CD4-positive, alpha-beta T cell treated with Interleukin-4 for 1 hour (primary cell): ENCODE measurements at regions not wholly inside any gene's neighbourhood (a gene's known extent, or its start where the extent isn't known, plus 50 kb on each side); places are given as distances from the start of the nearest gene placed in this dataset.

Experiments used
- DNase-seq, 2 donors: peaks; one replicate each; pipeline ENCODE4 v3.0.0-alpha.2; 2020 to 2022

- DNase-seq, result no peak
These were observed 288.6 kb downstream of the ICE1 start for GRCh38 chr5:5711112-5711511.

GRCh38 chr5:5710471-5710870 is 288.0 kb downstream of the ICE1 start:
- no peak for DNase-seq

- no peak for DNase-seq
These were observed 286.0 kb downstream of the ICE1 start for GRCh38 chr5:5708367-5708919.

GRCh38 chr5:5705010-5705409 is 282.5 kb downstream of the ICE1 start:
- DNase-seq, result no peak

GRCh38 chr5:5704352-5704751 is 281.9 kb downstream of the ICE1 start:
- DNase-seq, result no peak

GRCh38 chr5:5702934-5703333 is 280.5 kb downstream of the ICE1 start:
- DNase-seq, result no peak

- DNase-seq, result no peak
These were observed 278.1 kb downstream of the ICE1 start for GRCh38 chr5:5700549-5700948.

GRCh38 chr5:5699062-5699461 is 276.6 kb downstream of the ICE1 start:
- DNase-seq, result no peak

GRCh38 chr5:5695266-5695665 is 272.8 kb downstream of the ICE1 start:
- DNase-seq, result no peak

- no peak for DNase-seq
These were observed 266.4 kb downstream of the ICE1 start for GRCh38 chr5:5688925-5689310.

- DNase-seq, result no peak
These were observed 265.9 kb downstream of the ICE1 start for GRCh38 chr5:5688194-5688924.

GRCh38 chr5:5687113-5687512 is 264.6 kb downstream of the ICE1 start:
- no peak for DNase-seq

- DNase-seq, result no peak
These were observed 263.9 kb downstream of the ICE1 start for GRCh38 chr5:5686356-5686755.

- DNase-seq, result no peak
These were observed 263.3 kb downstream of the ICE1 start for GRCh38 chr5:5685737-5686136.

- DNase-seq, result no peak
These were observed 260.7 kb downstream of the ICE1 start for GRCh38 chr5:5683174-5683573.

GRCh38 chr5:5678909-5679308 is 256.4 kb downstream of the ICE1 start:
- DNase-seq, result no peak

- DNase-seq, result no peak
These were observed 255.3 kb downstream of the ICE1 start for GRCh38 chr5:5677738-5678137.

- no peak for DNase-seq
These were observed 253.7 kb downstream of the ICE1 start for GRCh38 chr5:5676218-5676617.

- DNase-seq, result no peak
These were observed 253.0 kb downstream of the ICE1 start for GRCh38 chr5:5675511-5675910.

GRCh38 chr5:5671823-5672222 is 249.3 kb downstream of the ICE1 start:
- DNase-seq, result no peak

- no peak for DNase-seq
These were observed 244.7 kb downstream of the ICE1 start for GRCh38 chr5:5667136-5667554.

GRCh38 chr5:5666369-5666768 is 243.9 kb downstream of the ICE1 start:
- DNase-seq, result no peak

GRCh38 chr5:5666076-5666365 is 243.5 kb downstream of the ICE1 start:
- DNase-seq, result no peak

GRCh38 chr5:5665225-5666075 is 243.0 kb downstream of the ICE1 start:
- no peak for DNase-seq
